Colon (tissue), 2 donors: ENCODE measurements at regions not wholly inside any gene's neighbourhood (a gene's known extent, or its start where the extent isn't known, plus 50 kb on each side); places are given as distances from the start of the nearest gene placed in this dataset.

Source experiments
- FAIRE-seq: peaks from 2 replicates; lab custom pipeline; 2012; peaks lifted over from hg19 to GRCh38; lab: Jason Lieb, UNC
- donor health status: control.
- donor health status: control.

DNA sequence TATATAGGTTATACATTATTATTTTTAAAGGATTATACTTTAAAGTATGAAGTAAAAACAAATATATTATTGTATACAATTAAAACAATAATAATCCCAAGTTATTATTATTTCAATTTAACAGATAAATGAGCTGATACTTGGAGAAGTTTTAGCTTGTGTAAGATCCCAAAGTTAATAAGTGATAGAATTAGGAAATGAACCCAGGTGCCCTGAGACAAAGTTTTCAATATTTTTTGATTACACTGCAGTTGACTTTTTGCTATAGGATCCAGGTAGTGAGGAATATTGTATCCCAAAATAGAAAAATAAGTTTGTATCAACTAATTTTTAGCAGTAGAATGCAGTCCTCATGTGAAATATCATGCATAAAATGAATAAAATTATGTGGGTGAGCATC lies 543.2 kb upstream of the ZNF608 start:
- FAIRE-seq = no peak

- FAIRE-seq = no peak
These were observed 544.5 kb upstream of the ZNF608 start for GRCh38 chr5:125290935-125291334.

DNA sequence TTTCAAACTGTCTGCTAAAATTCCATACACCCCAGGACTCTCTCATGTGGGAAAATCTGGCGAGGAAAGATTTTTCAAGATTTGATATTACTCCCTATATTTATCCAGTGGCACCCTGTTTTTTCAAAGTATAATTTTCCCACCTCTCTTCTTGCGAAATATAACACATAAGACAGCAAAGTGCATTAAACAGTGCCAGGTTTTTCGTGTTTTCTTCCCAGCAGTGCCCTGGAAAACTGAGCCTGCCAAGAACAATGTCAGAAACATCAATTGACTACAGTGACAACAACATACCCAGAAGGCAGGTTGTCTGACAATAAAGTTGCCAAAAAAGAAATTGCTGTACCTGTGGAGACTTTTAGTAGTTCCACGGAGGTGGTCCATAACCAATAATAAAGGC lies 545.0 kb upstream of the ZNF608 start:
- FAIRE-seq = no peak

- FAIRE-seq = no peak
These were observed 546.8 kb upstream of the ZNF608 start for GRCh38 chr5:125293223-125293622.

DNA sequence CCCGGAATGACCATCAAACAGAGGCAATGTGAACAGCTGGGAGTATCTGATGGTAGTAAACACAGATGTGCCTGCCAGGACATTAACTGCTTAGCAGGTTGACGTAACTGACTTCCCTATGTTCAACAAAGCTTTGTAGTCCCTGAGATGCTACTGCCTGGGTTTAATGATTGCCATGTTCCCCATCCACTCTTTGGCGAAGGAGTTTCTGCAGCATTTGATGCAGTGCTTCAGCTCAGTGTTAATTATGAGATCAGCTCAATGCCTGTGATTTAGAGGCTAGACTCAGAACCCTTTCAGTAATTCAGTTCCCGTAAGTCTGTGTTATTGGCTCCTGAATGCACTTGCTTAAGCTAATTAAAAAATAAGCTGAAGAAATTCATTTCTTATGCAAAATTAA lies 547.3 kb upstream of the ZNF608 start:
- FAIRE-seq = no peak

- FAIRE-seq = no peak
These were observed 548.4 kb upstream of the ZNF608 start for GRCh38 chr5:125294844-125295243.

GRCh38 chr5:125295405-125295872 lies 549.0 kb upstream of the ZNF608 start:
- FAIRE-seq = no peak

GRCh38 chr5:125298258-125298657 lies 551.8 kb upstream of the ZNF608 start:
- FAIRE-seq = no peak

DNA sequence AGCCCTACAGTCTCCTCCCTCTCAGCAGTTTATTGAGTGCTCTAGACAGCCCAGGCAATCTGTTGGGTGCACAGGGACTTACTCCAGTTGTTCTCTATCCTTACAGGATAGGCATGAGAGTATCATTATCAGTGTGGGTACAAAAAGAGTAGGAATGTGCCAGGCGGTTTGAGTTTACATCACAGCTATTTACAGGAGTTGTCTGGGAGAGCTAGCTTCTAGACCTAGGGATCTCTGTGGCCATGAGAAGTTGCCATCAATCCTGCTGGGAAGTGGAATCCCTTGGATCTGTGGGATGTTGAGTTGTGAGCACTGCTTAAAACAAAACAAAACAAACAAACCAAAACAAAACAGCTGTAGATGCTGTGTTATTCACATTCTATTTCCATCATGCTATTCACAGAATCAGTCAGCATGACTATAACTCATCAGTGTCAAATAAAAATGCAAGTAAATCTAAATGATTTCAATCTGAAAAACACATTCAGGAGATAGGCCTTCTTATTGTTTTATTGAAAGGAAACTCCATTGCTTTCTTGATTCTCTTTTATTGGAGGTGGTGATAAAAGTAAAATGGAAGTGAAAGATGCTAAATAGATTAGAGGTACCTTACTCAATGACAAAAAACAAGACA lies 552.4 kb upstream of the ZNF608 start:
- FAIRE-seq = no peak

DNA sequence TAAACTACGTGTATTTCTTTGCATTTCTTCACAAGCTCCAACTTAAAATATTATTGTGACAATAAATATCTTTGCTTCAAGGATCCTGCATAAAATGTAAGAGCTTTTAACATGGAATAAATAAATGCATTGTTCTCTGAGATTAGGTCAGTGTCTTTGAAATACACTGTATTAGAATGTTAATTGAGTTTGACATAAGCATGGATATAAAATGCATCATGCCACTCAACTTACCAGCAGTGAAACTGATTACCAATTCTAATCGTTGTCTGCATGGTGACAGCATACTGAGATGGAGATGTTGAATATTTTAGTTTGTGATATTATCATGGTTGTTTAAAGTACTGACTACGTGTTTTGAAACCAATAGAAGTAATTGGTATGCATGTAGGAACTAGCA lies 555.3 kb upstream of the ZNF608 start:
- no peak for FAIRE-seq

DNA sequence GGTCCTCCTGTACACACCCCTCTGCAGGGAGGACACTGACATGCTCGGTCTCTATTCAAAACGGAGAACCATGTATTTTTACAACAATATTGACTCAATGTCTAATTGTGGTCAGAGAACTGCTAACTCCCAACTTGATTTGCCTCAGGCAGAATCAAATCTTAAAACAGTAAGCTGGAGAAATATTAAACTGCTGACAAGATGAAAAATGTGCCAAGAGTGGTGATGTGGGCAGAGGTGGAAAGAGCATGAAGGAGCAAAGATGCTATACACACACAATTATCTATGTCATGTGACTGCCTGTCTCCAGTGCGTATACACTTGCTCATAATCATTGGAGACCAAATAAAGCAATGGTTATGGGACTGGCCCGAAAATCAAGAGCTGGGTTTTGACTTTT lies 556.1 kb upstream of the ZNF608 start:
- no peak for FAIRE-seq

GRCh38 chr5:125306741-125307140 lies 560.3 kb upstream of the ZNF608 start:
- FAIRE-seq = no peak

DNA sequence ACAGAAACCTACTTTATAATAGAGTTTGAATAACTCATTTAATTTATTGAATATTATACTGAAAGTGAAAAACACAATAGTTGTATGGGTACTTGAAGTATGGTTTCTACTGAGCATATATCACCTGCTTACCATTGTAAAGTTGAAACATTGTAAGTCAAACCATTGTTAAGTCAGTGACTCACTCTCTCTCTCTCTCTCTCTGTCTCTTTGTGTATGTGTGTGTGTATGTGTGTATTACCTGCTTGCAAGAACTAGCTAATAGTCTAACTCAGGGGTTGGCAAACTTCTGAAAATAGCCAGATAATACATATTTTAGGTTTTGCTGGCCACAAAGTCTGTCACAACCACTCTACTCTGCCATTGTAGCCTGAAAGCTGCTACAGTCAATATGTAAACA lies 564.3 kb upstream of the ZNF608 start:
- no peak for FAIRE-seq

DNA sequence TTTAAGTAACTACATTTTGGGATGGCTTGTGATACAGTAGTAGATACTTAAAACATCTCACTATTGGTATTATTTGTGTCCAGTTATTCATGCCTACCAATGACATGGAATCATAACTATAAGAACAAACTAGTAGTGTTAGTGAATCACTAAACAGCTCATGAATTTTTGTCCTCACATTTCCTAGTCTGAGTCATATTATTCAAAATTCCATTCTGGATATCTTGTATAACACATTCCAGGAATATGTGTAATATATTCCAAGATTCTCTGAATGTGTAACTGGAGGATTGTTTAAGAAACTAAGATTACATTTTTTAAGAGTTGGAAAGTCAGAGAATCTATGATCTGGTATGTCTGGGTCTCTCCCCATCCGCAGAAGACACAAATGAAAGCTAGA lies 565.3 kb upstream of the ZNF608 start:
- FAIRE-seq = no peak

- no peak for FAIRE-seq
These were observed 567.1 kb upstream of the ZNF608 start for GRCh38 chr5:125313555-125313954.

GRCh38 chr5:125315306-125315705 lies 568.9 kb upstream of the ZNF608 start:
- no peak for FAIRE-seq

DNA sequence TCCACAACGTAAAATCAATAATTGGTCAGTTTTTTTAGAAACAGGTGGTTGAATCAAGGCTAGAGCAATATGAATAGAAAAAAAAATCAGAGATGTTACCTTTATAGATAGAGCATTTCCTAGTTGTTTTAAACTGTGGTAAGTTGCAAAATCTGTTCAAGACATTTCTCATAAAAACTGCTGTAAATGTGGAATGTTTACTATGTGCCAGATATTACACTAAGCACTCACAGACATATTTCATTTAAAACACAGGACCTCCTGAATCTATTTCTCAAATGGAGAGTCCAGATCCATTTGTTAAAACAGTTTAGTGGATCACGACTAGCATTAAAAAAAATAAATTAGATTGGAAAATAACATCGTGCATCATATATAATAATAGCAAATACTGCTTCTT lies 570.0 kb upstream of the ZNF608 start:
- FAIRE-seq = no peak

DNA sequence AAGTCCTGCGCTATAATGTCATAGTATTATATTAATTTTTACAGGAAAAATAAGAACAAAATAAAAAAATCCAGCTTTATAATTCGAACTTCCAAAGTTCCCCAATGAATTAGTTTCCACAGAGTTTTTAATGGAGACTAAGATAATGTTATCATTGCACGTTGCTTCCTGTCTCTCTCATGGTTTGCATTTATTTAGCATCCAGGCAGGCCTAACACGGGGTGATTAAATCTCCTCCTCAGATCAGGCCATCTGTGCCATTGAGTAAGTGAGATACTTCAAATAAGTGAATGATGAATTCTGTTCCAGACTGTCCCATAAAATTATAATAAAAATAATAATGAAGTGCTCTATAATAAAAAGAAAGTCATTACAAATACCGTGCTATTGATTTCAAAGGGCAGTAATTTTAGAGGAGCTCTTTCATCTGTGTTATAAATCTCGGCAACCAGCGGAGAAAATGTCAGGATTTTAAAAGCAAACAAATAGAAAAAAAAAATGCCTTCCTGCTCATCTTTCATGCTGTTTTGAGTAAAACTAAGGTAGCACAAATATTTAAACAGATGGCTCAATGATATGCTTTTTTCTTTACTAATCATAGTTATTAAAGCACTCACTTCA lies 570.6 kb upstream of the ZNF608 start:
- FAIRE-seq = no peak

GRCh38 chr5:125317536-125317995 lies 571.1 kb upstream of the ZNF608 start:
- FAIRE-seq = no peak

DNA sequence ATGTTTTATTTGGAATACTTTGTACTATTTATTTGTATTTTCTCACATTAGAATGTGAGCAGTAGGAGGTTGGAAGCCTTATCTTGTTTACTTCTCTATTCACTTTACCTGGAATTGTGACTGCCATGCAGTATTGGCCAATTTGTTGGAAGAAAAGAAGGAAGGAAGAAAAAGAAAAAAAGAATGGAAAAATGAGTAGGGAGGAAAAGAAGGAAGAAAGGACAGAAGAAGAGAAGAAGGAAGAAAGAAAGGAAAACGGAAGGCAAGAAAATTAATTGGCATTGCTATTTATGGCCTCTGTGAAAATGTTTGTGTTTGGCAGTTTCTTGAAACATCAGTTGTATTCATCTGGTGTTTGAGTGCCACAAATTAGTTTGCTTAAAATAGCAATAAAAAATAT lies 575.2 kb upstream of the ZNF608 start:
- FAIRE-seq = no peak

DNA sequence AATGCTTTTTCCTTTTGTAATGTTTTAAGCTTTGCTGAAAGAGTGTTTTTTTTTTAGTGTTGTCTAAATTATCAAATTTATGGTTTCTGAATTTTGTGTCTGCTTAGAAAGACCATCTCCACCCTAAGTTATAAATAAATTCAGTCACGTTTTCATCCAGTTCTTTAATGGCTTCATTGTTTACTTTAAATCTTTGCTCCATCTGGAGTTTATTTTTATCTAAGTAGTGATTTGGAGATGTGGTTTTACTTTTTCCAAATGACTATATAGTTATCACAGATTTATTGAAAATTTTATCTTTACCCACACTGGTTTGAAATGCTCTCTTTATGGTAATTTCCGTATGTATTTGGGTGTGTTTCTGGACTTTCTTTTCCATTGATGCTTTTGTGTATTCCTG lies 577.2 kb upstream of the ZNF608 start:
- FAIRE-seq = peak; percentile 53

- FAIRE-seq = no peak
These were observed 579.2 kb upstream of the ZNF608 start for GRCh38 chr5:125325488-125326149.

GRCh38 chr5:125326150-125326510 lies 579.7 kb upstream of the ZNF608 start:
- no peak for FAIRE-seq

- FAIRE-seq = no peak
These were observed 581.2 kb upstream of the ZNF608 start for GRCh38 chr5:125327676-125328075.
